CD4-positive, alpha-beta T cell treated with Interleukin-4 for 1 hour (primary cell): ENCODE measurements at regions not wholly inside any gene's neighbourhood (a gene's known extent, or its start where the extent isn't known, plus 50 kb on each side); places are given as distances from the start of the nearest gene placed in this dataset.

Experiments
- DNase-seq, 2 donors: peaks; one replicate each; pipeline ENCODE4 v3.0.0-alpha.2; 2020 to 2022

GRCh38 chr10:118106426-118106825 is 59.7 kb upstream of the RAB11FIP2 start:
- DNase-seq = no peak

GRCh38 chr10:118102121-118102520 is 55.4 kb upstream of the RAB11FIP2 start:
- DNase-seq = no peak

GRCh38 chr10:118101501-118101900 is 54.8 kb upstream of the RAB11FIP2 start:
- DNase-seq = no peak
